ENCODE measurements at regions not wholly inside any gene's neighbourhood (a gene's known extent, or its start where the extent isn't known, plus 50 kb on each side); places are given as distances from the start of the nearest gene placed in this dataset.
"Not testable (repeated sequence)": the region's sequence is repeated elsewhere in the genome, so short reads cannot be mapped to it uniquely, and the experiment has no call there.

GRCh38 chr2:211014906-211015305 lies 458.5 kb downstream of the CPS1 start:
- DNase-seq (ENCODE audit: low read depth, low spot score), result no peak
- ChIA-PET POLR2A (no interaction called here), CTCF (no interaction called here)
- no peak overlapping the region for H3K4me3 ChIP-seq (ENCODE audit: low read depth, low read length)
- TF ChIP-seq, protein P1, sequence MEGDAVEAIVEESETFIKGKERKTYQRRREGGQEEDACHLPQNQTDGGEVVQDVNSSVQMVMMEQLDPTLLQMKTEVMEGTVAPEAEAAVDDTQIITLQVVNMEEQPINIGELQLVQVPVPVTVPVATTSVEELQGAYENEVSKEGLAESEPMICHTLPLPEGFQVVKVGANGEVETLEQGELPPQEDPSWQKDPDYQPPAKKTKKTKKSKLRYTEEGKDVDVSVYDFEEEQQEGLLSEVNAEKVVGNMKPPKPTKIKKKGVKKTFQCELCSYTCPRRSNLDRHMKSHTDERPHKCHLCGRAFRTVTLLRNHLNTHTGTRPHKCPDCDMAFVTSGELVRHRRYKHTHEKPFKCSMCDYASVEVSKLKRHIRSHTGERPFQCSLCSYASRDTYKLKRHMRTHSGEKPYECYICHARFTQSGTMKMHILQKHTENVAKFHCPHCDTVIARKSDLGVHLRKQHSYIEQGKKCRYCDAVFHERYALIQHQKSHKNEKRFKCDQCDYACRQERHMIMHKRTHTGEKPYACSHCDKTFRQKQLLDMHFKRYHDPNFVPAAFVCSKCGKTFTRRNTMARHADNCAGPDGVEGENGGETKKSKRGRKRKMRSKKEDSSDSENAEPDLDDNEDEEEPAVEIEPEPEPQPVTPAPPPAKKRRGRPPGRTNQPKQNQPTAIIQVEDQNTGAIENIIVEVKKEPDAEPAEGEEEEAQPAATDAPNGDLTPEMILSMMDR (IDR thresholded peaks at IDR 0.05; ENCODE audit: insufficient read depth, low read length, missing control alignments), result no peak

DNA sequence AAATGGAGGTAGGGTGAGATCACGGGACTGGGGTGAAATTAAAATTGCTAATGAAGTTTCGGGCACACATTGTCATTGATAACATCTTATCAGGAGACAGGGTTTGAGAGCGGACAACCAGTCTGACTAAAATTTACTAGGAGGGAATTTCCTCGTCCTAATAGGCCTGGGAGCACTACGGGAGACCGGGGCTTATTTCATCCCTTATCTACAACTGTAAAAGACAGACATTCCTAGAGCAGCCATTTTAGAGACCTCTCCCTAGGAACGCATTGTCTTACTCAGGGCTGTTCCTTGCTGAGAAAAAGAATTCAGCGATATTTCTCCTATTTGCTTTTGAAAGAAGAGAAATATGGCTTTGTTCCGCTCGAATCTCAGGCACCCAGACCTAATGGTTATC lies 468.7 kb downstream of the CPS1 start:
- CTCF ChIA-PET; POLR2A ChIA-PET; DNase-seq (ENCODE audit: low read depth, low spot score); H3K4me3 ChIP-seq (ENCODE audit: low read depth, low read length): not testable (repeated sequence)

GRCh38 chr2:211026109-211026508 lies 469.7 kb downstream of the CPS1 start:
- POLR2A ChIA-PET, result no interaction called here
- DNase-seq (ENCODE audit: low read depth, low spot score), result no peak
- TF ChIP-seq, protein P1 (IDR thresholded peaks at IDR 0.05; ENCODE audit: insufficient read depth, low read length, missing control alignments), result no peak
- CTCF ChIA-PET, result no interaction called here
- no peak overlapping the region for H3K4me3 ChIP-seq (ENCODE audit: low read depth, low read length)

DNA sequence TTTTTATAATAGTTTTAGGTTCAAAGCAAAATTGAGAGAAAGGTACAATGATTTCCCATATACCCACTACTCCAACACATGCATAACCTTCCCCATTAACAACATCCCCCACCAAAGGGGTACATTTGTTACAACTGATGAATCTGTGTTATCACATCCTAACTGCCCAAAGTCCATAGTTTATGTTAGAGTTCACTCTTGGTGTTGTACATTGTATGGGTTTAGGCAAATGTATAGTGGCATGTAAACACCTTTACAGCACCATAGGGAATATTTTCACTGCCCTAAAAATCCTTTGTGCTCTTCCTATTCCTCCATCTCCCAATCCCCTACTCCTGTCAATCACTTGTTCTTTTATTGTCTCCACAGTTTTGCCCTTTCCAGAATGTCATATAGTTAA lies 471.6 kb downstream of the CPS1 start:
- CTCF ChIA-PET, result no interaction called here
- TF ChIP-seq, protein P1 (IDR thresholded peaks at IDR 0.05; ENCODE audit: insufficient read depth, low read length, missing control alignments), result no peak
- H3K4me3 ChIP-seq (ENCODE audit: low read depth, low read length), result no peak overlapping the region
- POLR2A ChIA-PET, result no interaction called here
- no peak for DNase-seq (ENCODE audit: low read depth, low spot score)

GRCh38 chr2:211033765-211034164 lies 477.4 kb downstream of the CPS1 start:
- no peak for DNase-seq (ENCODE audit: low read depth, low spot score)
- H3K4me3 ChIP-seq (ENCODE audit: low read depth, low read length), result no peak overlapping the region
- TF ChIP-seq, protein P1 (IDR thresholded peaks at IDR 0.05; ENCODE audit: insufficient read depth, low read length, missing control alignments), result no peak
- CTCF ChIA-PET, result no interaction called here
- POLR2A ChIA-PET, result no interaction called here

GRCh38 chr2:211035548-211036185 lies 479.3 kb downstream of the CPS1 start:
- CTCF ChIA-PET, result no interaction called here
- TF ChIP-seq, protein P1 (IDR thresholded peaks at IDR 0.05; ENCODE audit: insufficient read depth, low read length, missing control alignments), result no peak
- no peak for DNase-seq (ENCODE audit: low read depth, low spot score)

GRCh38 chr2:211045025-211045424 lies 488.6 kb downstream of the CPS1 start:
- no peak overlapping the region for H3K4me3 ChIP-seq (ENCODE audit: low read depth, low read length)
- DNase-seq (ENCODE audit: low read depth, low spot score), result no peak
- CTCF ChIA-PET, result no interaction called here
- TF ChIP-seq, protein P1 (IDR thresholded peaks at IDR 0.05; ENCODE audit: insufficient read depth, low read length, missing control alignments), result no peak
- POLR2A ChIA-PET, result no interaction called here

More at GRCh38 chr2:211035548-211036185, 479.3 kb downstream of the CPS1 start:
- H3K4me3 ChIP-seq (ENCODE audit: low read depth, low read length), result no peak overlapping the region
- POLR2A ChIA-PET, result no interaction called here
